NCI-H748 (cell line): ENCODE measurements at regions not wholly inside any gene's neighbourhood (a gene's known extent, or its start where the extent isn't known, plus 50 kb on each side); places are given as distances from the start of the nearest gene placed in this dataset.

ENCODE experiments used
- DNase-seq: peaks from one replicate; lab custom pipeline; 2025; ENCODE audit not compliant: unreplicated experiment; lab: John Stamatoyannopoulos, UW

GRCh38 chr3:31048143-31048542, 153.7 kb upstream of the GADL1 start:
- DNase-seq, result no peak

GRCh38 chr3:31050296-31050695, 155.8 kb upstream of the GADL1 start:
- DNase-seq, result no peak

GRCh38 chr3:31051226-31051625, 156.8 kb upstream of the GADL1 start:
- DNase-seq, result no peak

GRCh38 chr3:31053299-31053698, 158.8 kb upstream of the GADL1 start:
- DNase-seq, result no peak

GRCh38 chr3:31054032-31054431, 159.6 kb upstream of the GADL1 start:
- DNase-seq, result no peak

- DNase-seq, result no peak
Observed at GRCh38 chr3:31055757-31056156, 161.3 kb upstream of the GADL1 start.

- DNase-seq, result no peak
Observed at GRCh38 chr3:31057891-31058290, 163.4 kb upstream of the GADL1 start.

- DNase-seq, result no peak
Observed at GRCh38 chr3:31064021-31064420, 169.6 kb upstream of the GADL1 start.

- no peak for DNase-seq
Observed at GRCh38 chr3:31065765-31066164, 171.3 kb upstream of the GADL1 start.

GRCh38 chr3:31067004-31067403, 172.5 kb upstream of the GADL1 start:
- DNase-seq, result no peak

GRCh38 chr3:31075471-31075870, 181.0 kb upstream of the GADL1 start:
- no peak for DNase-seq

GRCh38 chr3:31075876-31076275, 181.4 kb upstream of the GADL1 start:
- DNase-seq, result no peak

GRCh38 chr3:31077021-31077601, 182.7 kb upstream of the GADL1 start:
- no peak for DNase-seq

- DNase-seq, result no peak
Observed at GRCh38 chr3:31077826-31078225, 183.4 kb upstream of the GADL1 start.

GRCh38 chr3:31079689-31080088, 185.2 kb upstream of the GADL1 start:
- DNase-seq, result no peak

GRCh38 chr3:31081018-31081662, 186.7 kb upstream of the GADL1 start:
- no peak for DNase-seq

GRCh38 chr3:31086148-31086547, 191.7 kb upstream of the GADL1 start:
- no peak for DNase-seq

- DNase-seq, result no peak
Observed at GRCh38 chr3:31086698-31087097, 192.2 kb upstream of the GADL1 start.

GRCh38 chr3:31091748-31092147, 197.3 kb upstream of the GADL1 start:
- no peak for DNase-seq

GRCh38 chr3:31092748-31093589, 198.5 kb upstream of the GADL1 start:
- no peak for DNase-seq

GRCh38 chr3:31093606-31094005, 199.1 kb upstream of the GADL1 start:
- no peak for DNase-seq

GRCh38 chr3:31094048-31094447, 199.6 kb upstream of the GADL1 start:
- DNase-seq, result no peak
